Retinal pigment epithelial cell (primary cell): ENCODE measurements at regions not wholly inside any gene's neighbourhood (a gene's known extent, or its start where the extent isn't known, plus 50 kb on each side); places are given as distances from the start of the nearest gene placed in this dataset.

Experiments
- DNase-seq: peaks from one replicate; pipeline ENCODE4 v3.0.0-alpha.2; 2010; ENCODE audit warnings: low read depth
- H3K4me3 ChIP-seq: 2 replicates; pipeline ENCODE4 v1.5.1; 2011; ENCODE audit warnings: mild to moderate bottlenecking, low read length, control low read depth, moderate library complexity
- TF ChIP-seq, protein P1 (sequence below): conservative IDR thresholded peaks from 2 replicates; pipeline ENCODE4 v1.5.1; 2011; ENCODE audit warnings: low read depth, low read length, control low read depth, inconsistent platforms

DNA sequence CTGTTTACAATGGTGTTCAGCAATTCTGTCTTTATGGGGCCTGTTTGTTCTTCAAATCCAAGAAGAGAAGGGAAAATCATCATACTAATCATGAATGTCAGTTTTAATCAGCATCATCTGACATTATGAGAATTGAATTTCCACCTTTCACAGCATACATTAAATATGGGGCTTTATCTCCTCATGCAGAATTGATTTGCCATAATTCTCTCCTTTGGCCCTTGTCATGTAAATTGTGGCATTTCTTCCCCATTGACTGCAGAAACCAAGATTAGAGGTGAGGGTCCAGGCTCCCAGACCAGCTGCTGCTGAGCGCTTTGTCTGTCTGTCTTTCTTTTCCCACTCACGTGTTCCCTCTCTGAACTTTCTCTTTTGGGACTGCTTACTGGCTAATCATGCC, 232.1 kb upstream of the NAV2 start:
- no peak for DNase-seq
- H3K4me3 ChIP-seq = no peak overlapping the region
- TF ChIP-seq, protein P1, sequence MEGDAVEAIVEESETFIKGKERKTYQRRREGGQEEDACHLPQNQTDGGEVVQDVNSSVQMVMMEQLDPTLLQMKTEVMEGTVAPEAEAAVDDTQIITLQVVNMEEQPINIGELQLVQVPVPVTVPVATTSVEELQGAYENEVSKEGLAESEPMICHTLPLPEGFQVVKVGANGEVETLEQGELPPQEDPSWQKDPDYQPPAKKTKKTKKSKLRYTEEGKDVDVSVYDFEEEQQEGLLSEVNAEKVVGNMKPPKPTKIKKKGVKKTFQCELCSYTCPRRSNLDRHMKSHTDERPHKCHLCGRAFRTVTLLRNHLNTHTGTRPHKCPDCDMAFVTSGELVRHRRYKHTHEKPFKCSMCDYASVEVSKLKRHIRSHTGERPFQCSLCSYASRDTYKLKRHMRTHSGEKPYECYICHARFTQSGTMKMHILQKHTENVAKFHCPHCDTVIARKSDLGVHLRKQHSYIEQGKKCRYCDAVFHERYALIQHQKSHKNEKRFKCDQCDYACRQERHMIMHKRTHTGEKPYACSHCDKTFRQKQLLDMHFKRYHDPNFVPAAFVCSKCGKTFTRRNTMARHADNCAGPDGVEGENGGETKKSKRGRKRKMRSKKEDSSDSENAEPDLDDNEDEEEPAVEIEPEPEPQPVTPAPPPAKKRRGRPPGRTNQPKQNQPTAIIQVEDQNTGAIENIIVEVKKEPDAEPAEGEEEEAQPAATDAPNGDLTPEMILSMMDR = no peak

DNA sequence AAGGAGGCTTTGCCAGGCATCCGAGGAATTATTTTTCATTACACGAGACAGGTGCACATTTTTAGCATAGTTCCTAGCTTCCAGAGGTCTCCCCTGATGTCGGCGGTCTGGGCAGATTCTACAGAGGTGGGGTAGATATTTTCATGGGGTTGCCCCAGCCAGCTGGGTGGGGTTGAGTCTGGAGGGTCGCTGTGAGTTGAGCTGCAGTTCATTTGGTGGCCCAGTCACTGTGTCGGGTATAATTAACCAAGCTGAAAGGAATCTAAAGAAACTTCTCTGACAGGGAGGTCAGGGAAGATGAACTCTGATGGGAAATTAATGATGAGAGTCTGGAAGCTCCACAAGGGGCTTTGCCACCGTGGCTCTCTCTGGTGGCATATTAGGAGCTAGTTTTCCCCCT, 233.7 kb upstream of the NAV2 start:
- TF ChIP-seq, protein P1 = no peak
- no peak for DNase-seq
- no peak overlapping the region for H3K4me3 ChIP-seq

DNA sequence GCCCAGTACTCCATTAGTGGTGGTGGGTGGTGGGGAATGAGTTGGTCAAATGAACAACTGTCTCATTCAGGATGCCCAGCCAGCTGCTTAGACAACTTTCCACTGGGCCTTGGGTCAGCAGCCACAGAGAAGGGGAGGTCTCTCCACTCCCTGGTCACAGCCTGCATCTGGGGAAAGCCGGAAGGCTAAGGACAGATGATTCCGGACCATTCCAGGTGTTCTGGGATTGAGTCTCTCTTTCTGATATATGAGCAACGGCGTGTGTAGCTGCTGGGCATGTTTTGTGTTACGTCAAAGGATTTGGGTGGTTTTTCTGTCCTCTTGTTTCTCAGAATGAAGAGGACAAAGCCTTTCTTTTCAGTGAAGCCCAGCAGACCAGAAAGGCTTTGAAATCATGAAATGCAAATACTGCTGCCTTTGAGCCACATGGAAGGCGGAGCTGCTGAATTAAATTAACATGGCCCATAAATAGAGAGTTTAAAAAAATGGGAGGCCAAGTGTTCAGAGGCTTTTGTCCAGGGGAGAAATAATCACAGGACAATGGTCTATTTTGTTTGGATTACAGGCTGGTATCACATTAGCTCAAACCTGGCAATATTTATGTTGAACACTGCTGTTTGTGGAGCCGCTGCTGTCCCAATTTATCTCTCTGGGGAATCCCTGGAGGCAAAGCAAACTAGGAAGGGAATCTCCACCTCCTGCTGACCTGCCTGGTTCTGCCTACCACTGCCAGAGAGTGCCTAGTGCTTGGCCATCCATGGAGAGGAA, 234.4 kb upstream of the E2F8 start:
- no peak for DNase-seq
- H3K4me3 ChIP-seq = no peak overlapping the region
- TF ChIP-seq, protein P1 = no peak

DNA sequence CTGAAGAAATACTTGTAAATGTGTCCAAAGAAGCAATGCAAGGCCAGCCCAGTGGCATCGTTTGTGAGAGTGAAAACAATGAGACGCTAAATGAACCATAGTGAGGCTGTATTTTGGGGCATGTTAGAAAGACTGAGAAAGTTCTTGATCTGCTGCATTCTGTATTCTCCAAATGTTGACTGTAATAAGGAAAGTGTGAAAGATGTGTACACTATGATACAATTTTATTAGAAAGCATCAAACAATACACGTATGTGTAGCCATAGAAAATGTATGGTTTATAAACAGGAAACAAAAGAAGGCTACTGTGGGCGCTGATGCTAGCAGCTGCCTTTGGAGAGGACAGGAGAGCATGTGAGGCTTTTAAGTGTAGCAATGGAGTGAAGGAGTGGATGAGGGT, 233.5 kb upstream of the E2F8 start:
- no peak overlapping the region for H3K4me3 ChIP-seq
- no peak for DNase-seq
- TF ChIP-seq, protein P1 = no peak

DNA sequence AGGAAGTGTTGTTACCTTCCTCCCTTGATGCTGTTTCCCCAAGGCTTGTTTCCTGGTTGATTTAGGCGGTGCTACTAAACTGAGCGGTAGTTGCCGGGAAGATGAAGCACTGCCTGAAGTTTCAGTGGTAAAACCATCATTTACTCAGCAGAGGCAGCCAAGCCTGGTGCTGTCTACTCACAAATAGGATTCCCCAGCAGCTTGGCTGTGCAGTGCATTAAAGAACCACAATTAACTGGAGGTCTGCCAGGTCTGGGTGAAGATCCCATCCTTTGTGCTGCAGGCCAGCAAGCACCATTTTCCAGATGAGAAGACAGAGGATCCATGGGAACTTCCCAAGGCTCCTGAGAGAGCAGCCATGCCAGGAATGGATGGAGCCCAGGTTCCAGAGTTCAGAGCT, 231.9 kb upstream of the E2F8 start:
- no peak overlapping the region for H3K4me3 ChIP-seq
- DNase-seq = no peak
- TF ChIP-seq, protein P1 = no peak

DNA sequence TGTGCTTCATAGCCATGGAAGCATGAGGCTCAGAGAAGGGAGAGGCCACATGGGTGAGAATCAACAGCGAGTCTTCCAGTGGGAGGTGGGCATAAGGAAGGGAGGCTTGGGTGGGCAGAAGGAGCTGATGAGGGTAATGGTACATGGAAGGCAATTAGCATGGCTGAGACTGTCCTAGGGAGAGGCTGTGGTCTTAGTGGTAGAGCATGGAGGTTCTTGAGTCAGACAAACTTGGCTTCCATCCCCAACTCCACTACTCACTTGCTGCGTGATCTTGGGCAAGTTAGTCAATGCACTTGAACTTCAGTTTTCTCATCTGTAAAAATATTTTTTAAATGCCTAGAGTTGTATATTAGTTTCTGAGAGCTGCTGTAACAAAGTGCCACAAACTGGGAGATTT, 227.2 kb upstream of the E2F8 start:
- TF ChIP-seq, protein P1 = no peak
- no peak overlapping the region for H3K4me3 ChIP-seq
- DNase-seq = no peak

DNA sequence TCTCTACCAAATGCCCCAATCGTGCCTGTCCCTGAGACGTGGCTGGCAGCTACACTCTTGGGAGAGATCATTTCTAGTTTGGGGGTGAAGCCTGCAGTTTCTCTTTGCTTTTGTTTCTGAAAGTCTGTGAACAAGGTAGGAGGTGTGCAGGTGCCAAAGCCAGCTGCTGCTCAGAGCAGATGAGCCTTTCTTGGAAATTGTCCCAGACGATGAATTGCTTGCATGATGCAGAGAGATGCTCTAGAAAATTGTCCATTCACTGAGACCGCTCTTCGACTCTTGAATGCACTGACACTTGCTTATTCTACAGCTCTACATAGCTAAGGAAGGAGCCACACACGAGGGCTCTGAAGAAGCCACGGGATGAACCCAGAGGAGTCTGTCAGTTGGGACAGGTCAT, 225.6 kb upstream of the E2F8 start:
- no peak overlapping the region for H3K4me3 ChIP-seq
- DNase-seq = no peak
- TF ChIP-seq, protein P1 = no peak
